Suppressor macrophage treated with lipopolysaccharide for 4 hours (primary cell): ENCODE measurements at regions not wholly inside any gene's neighbourhood (a gene's known extent, or its start where the extent isn't known, plus 50 kb on each side); places are given as distances from the start of the nearest gene placed in this dataset.

Experiments
- DNase-seq: peaks from one replicate; pipeline ENCODE4 v3.0.0-alpha.2; 2020

DNA sequence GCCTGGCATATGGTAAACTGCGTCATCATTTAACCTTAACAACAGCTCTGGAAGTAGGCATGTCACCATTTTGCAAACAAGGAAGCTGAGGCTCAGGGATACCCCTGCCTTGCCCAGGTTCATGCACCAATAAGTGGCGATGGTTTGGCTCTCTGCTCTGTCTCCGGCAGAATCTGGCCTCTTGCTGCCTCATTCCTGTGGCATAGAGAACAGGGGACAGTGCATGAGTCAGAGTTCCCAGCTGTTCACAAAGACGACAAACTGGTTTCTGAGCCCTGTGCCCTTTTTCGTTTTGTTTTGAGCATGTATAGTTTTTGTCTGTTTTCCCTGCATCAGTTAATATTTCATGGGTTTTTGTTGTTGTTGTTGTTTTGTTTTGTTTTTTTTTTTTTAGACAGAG lies 236.8 kb downstream of the OPA1 start:
- no peak for DNase-seq

- DNase-seq, result no peak
Observed at GRCh38 chr3:193830791-193831191, 237.8 kb downstream of the OPA1 start.

GRCh38 chr3:193831495-193832455 lies 238.8 kb downstream of the OPA1 start:
- peak; percentile 92 for DNase-seq

DNA sequence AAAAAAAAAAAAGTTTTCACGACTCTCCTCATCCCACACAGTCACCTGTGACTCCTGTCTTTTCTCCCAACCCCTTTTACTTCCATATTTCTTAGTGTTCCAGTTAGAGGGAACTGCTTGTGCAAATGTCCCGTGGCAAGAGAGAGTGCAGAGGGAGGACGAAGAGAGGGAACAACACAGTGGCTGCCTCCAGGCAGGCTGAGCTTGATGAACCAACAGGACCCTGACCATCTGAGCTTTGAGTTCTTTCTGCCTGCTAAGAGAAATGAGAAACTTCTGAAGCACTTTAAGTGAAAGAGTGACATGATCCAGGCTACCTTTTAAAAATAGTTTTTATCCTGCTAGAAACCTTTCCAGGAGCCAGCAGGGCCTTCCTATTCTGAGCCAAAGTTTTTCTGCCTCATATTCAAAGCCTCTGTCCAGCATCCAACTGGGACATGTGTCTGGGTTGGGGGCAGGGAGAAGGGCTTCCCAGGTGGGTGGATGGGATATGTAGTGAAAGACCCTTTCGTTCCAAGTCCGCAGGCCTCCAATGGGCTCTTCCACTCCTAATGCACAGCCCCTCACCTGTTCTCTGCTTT lies 239.9 kb downstream of the OPA1 start:
- no peak for DNase-seq

GRCh38 chr3:193833592-193833991 lies 240.6 kb downstream of the OPA1 start:
- no peak for DNase-seq

- no peak for DNase-seq
Observed at GRCh38 chr3:193835414-193835813, 242.4 kb downstream of the OPA1 start.

DNA sequence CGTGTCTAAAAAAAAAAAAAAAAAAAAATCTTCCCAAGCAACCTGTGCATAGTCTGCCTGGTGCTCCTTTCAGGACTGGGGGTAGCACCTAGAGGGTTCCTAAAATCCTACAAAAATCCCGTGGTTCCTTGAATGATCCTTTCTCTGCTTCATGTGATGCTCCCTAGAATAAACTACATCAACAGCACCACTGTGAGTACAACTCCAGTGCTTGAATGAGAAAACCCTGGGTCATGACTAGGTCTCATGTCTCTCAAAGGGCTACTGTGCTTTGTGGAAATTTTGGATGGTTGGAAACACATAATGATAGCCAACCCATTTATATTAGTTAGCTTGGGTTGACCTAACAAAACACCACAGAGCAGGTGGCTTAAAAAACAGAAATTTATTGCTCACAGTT lies 243.5 kb downstream of the OPA1 start:
- DNase-seq, result no peak

DNA sequence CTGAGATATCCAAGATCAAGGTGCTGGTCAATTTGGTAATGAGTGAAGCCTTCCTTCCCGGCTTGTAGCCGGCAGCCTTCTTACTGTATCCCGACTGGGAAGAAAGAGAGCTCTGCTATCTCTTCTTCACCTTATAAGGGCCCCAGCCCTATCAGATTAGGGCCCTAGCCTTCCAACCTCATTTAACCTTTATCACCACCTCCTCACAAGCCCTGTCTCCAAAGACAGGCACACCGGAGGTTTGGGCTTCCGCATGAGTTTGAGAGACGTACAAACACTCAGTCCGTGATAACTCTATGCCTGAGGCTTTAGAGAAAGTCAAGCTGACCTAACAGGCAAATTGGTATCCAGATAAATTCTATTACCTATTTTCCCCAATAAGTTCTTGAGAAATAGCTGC lies 243.9 kb downstream of the OPA1 start:
- no peak for DNase-seq

- no peak for DNase-seq
Observed at GRCh38 chr3:193837347-193837827, 244.4 kb downstream of the OPA1 start.

- no peak for DNase-seq
Observed at GRCh38 chr3:193840111-193840641, 247.2 kb downstream of the OPA1 start.

GRCh38 chr3:193841581-193841980 lies 248.6 kb downstream of the OPA1 start:
- DNase-seq, result no peak

DNA sequence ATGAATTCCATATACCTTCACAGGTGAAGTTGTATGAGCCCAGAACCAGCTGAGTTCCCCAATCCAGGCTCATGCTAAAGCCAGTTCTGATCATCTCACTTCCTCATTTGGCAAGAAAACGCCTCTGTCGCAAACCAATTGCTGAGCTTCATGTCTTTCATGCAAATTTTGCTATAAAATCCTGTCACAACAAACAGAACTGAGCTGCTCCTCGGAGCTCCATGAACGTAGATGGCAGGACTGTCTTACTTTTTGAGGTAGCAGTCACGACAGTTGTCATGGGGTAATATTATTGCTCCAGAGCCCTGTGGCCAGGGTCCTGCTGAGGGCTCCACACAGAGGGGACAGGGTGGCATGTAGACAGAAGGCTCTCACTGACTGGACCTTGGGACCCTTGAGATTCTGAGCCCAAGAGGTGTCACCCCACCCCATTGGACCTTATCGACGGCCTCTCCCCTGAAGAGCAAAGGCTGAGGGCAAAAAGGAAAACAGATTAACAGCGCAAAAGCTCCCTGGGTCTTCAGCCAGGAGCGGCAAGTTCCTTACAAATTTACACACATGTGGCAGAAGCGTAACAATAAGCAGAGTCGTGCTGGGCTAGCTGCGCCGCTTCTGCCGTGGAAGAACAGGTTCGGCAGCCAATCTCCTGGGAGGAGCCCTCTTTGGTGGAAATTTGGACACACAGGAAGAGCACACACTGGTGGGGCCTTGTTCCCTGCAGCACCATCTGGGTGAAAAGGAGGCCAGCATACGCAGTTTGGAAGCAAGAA lies 249.2 kb downstream of the OPA1 start:
- peak; percentile 82 for DNase-seq

GRCh38 chr3:193842832-193843473 lies 249.9 kb downstream of the OPA1 start:
- no peak for DNase-seq

- no peak for DNase-seq
Observed at GRCh38 chr3:193843474-193844301, 250.7 kb downstream of the OPA1 start.

DNA sequence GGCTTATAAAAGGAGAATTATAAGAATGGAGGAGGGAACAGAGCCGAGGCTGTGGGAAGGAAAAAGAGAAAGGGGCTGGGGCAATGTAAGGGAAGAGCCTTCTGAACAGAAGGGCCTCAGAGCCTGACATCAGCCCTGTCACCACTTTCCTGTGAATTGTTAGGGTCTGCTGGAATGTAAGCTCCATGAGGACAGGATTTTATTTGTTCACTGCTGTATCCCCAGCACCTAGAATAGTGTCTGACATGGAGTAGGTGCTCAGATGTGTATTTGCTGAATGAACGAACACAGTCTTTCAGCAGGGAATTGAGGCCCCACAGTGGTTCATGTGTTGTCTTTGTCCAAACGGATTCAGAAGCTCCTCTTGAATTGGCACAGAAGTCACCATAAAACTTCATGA lies 251.5 kb downstream of the OPA1 start:
- no peak for DNase-seq

DNA sequence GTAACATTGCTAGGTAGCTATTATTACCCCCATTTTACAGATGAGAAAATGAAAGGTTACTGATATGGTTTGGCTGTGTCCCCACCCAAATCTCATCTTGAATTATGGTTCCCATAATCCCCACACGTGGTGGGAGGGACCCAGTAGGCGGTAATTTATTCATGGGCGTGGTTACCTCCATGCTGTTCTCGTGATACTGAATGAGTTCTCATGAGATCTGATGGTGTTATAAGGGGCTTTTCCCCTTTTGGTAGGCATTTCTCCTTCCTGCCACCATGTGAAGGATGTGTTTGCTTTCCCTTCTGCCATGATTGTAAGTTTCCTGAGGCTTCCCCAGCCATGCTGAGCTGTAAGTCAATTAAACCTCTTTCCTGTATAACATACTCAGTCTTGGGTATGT lies 252.1 kb downstream of the OPA1 start:
- DNase-seq, result no peak

GRCh38 chr3:193846569-193846968 lies 253.6 kb downstream of the OPA1 start:
- DNase-seq, result no peak

DNA sequence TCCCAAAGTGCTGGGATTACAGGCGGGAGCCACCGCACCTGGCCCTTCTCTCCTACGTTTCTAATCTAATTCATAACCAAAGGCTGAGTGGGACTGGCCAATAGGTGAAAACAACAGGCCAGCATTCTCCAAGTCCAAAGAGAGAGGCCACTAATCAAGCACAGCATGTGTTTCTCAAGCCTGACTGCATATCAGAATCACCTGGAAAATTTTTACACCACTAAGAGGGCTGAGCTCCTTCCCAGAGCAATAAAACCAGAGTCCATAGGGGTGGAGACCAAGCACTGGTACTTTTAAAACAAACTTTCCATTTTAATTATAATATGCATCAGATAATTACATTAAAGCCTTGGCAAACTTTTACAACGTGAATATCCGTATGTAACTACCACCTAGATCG lies 254.4 kb downstream of the OPA1 start:
- no peak for DNase-seq

DNA sequence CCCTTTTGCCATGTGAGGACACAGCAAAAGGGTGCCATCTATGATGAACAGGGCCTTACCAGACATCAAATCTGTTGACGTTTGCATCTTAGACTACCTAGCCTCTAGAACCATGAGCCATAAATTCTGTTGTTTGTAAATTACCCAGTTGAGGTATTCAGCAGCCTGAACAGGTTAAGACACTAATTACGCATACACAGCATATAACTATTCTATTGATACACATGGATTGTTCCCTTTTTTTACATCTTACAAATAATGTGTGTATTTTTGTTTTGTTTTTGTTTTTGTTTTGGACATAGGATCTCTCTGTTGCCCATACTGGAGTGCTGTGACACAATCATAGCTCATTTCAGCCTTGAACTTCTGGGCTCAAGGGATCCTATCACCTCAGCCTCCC lies 255.5 kb downstream of the OPA1 start:
- no peak for DNase-seq

DNA sequence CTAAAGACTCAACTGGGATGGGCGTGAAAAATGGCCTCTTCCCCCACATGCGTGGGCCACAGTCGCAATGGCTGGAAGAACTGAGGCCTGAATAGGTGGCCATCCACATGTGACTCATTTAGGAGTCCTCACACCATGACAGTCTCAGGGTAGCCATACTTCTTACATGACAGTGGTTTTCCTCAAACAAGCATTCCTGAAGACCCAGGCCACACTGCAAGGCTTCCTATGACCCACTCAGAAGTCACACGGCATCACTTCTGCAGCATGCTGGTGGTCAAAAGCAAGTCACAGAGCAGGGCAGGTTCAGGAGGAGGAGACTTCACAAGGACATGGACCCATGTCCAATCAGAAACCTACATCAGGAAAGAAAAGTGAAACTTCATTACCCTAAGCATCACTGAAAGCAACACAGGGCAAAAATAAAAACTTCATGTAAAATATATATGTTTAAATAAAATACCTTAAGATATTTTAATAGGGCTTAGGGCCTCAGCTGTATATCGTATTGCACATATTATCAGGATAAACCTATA lies 257.1 kb downstream of the OPA1 start:
- no peak for DNase-seq

GRCh38 chr3:193851428-193851847 lies 258.4 kb downstream of the OPA1 start:
- no peak for DNase-seq
